Prostate gland (tissue), 2 donors: ENCODE measurements at regions not wholly inside any gene's neighbourhood (a gene's known extent, or its start where the extent isn't known, plus 50 kb on each side); places are given as distances from the start of the nearest gene placed in this dataset.

Experiments
- DNase-seq: peaks from one replicate; pipeline ENCODE4 v3.0.0-alpha.2; 2019; ENCODE audit warnings: low spot score
- H3K27ac ChIP-seq, 2 donors: fragments of 200-600 bp; sonication (generic); 2 replicates each; pipeline ENCODE4 v1.5.1; 2017 to 2019
- H3K27me3 ChIP-seq: fragments of 200-600 bp; sonication (generic); replicated peaks from 2 replicates; pipeline ENCODE4 v1.5.1; 2019; ENCODE audit not compliant: insufficient read depth
- H3K36me3 ChIP-seq, 2 donors: fragments of 200-600 bp; sonication (generic); 1 replicate in 1 of 2; 2 replicates in 1 of 2; pipeline versions ENCODE4 v1.5.1 to v1.8.1; 2017 to 2019
- H3K4me1 ChIP-seq: fragments of 200-600 bp; sonication (generic); replicated peaks from 2 replicates; pipeline ENCODE4 v1.5.1; 2019
- H3K4me3 ChIP-seq, 2 donors: fragments of 200-600 bp; sonication (generic); 2 replicates each; pipeline ENCODE4 v1.5.1; 2017 to 2019
- H3K9me3 ChIP-seq: fragments of 200-600 bp; sonication (generic); 2 replicates; pipeline ENCODE4 v1.5.1; 2017
- POLR2A ChIP-seq: fragments of 450-650 bp; IDR thresholded peaks from one replicate; pipeline ENCODE4 v1.6.1; 2016; ENCODE audit warnings: antibody characterized with exemption, mild to moderate bottlenecking
- POLR2AphosphoS5 ChIP-seq: sonication (generic); formaldehyde crosslinking; IDR thresholded peaks from one replicate; pipeline ENCODE4 v1.6.1; 2017; ENCODE audit warnings: antibody characterized with exemption
- WGBS: methylation state at CpG from one replicate; pipeline ENCODE4 v1.1.5; 2018; 5-methylcytosine and 5-hydroxymethylcytosine counted together
- intact Hi-C: fragments of 100-400 bp; cut with DNase I; formaldehyde crosslinking; loops from one replicate; pipeline ENCODE4 v1.14.2; 2022
- TF ChIP-seq, protein P1 (sequence below), 4 experiments: fragments of 200-600 bp in 2 of 4; fragments of 450-650 bp in 2 of 4; sonication (generic) in 2 of 4; IDR thresholded peaks; 1 replicate in 3 of 4; 2 replicates in 1 of 4; pipeline ENCODE4 v1.5.1; 2016 to 2019; ENCODE audit warnings: antibody characterized with exemption in 4 of 4, mild to moderate bottlenecking in 2 of 4, moderate library complexity in 2 of 4

DNA sequence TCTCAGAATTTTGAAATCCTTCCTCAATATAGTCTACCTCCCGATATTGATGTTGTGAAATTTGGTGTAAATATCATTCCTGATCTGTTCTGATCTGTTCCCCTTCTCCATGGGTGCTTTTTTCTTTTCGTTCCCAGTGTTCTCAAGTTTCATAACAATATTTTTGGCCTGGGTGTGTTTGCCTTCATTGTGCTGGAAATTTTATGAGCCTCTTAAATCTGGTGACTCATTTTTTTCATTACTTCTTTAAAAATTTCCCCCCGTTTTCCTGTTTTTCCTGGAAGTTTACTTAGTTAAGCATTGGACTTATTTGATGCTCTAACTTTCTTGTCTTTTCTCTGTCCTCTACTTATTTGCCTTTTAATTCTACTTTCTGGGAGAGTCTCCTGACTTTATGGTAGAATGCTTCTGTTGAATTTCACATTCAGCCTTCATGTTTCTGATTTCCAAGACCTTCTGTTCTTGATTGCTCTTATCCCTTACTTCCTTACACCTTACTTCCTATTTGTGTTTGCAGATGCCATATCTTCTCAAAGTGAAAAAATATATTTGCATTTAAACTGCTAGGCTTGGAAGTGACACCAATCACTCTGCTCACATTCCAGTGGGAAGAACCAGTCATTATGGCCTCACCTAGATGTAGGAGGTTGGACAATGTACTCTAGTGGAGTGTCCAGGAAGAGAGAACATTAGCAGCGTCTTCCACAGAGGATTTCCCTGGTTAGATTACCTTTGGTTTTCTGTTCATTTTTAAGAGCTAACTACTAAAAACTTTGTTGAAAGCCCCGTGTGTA is 441.9 kb downstream of the ARHGEF28 start:
- DNase-seq, result peak; percentile 40
- TF ChIP-seq POLR2AphosphoS5 (peak; percentile 80), POLR2A (no peak)
- TF ChIP-seq, protein P1, sequence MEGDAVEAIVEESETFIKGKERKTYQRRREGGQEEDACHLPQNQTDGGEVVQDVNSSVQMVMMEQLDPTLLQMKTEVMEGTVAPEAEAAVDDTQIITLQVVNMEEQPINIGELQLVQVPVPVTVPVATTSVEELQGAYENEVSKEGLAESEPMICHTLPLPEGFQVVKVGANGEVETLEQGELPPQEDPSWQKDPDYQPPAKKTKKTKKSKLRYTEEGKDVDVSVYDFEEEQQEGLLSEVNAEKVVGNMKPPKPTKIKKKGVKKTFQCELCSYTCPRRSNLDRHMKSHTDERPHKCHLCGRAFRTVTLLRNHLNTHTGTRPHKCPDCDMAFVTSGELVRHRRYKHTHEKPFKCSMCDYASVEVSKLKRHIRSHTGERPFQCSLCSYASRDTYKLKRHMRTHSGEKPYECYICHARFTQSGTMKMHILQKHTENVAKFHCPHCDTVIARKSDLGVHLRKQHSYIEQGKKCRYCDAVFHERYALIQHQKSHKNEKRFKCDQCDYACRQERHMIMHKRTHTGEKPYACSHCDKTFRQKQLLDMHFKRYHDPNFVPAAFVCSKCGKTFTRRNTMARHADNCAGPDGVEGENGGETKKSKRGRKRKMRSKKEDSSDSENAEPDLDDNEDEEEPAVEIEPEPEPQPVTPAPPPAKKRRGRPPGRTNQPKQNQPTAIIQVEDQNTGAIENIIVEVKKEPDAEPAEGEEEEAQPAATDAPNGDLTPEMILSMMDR (IDR thresholded peaks at IDR 0.05), result no peak
- intact Hi-C loops, result no loop called here
- no peaks in the 10 kb centered on the region for H3K27me3 ChIP-seq
- WGBS, result 42% methylated on average over 5 of the region's 5 CpGs
- no peaks in the 10 kb centered on the region for H3K9me3 ChIP-seq
- H3K27ac ChIP-seq, result peak overlapping the region; percentile 75 to 79
- H3K4me3 ChIP-seq, result no peak overlapping the region
- H3K4me1 ChIP-seq, result peaks cover 5% of the 10 kb centered on the region
- H3K36me3 ChIP-seq, result no peaks in the 10 kb centered on the region

DNA sequence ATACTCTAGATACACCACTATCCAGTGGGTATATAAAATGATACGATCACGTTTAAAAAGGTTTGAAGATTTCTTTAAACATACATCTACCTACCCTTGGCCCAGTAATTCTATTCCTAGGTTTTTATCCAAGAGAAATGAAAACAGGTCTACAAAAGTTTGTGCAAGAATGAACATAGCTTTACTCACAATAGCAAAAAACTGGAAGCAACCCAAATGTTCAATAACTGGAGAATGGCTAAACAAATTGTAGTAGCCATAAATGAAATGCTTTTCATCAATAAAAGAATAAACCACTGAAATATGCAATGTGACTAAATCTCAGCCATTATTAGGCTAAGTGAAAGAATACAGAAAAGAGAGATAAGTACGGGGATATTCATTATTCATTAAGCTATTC is 438.9 kb downstream of the ARHGEF28 start:
- no peaks in the 10 kb centered on the region for H3K27me3 ChIP-seq
- intact Hi-C loops, result no loop called here
- H3K27ac ChIP-seq, result no peak overlapping the region
- H3K9me3 ChIP-seq, result no peaks in the 10 kb centered on the region
- H3K36me3 ChIP-seq, result no peaks in the 10 kb centered on the region
- H3K4me1 ChIP-seq, result peaks cover 5% of the 10 kb centered on the region
- no peak for DNase-seq
- TF ChIP-seq POLR2AphosphoS5 (no peak), POLR2A (no peak)
- TF ChIP-seq, protein P1 (IDR thresholded peaks at IDR 0.05), result no peak
- no peak overlapping the region for H3K4me3 ChIP-seq
- 53% methylated on average over 3 of the region's 3 CpGs for WGBS

DNA sequence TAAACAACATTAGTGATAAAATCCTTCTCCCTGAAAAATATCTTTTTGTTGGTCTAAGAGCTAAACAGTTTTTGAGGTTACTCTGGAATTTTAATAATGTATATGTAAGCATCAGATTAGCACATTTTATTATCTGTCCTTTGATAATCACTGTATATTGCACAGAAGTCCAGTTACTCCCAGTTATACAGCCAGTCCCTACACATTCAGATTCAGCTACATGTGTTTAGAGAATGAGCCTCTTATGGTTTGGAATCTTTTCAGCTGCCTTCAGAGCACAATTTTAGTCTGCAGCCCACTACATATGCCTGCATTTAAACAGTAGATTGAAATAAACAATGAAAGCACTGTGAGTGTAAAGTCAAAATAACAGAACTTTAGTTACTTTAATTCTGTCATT is 438.2 kb downstream of the ARHGEF28 start:
- TF ChIP-seq POLR2AphosphoS5, result no peak
- TF ChIP-seq, protein P1 (IDR thresholded peaks at IDR 0.05), result no peak
- no peak for TF ChIP-seq POLR2A
- H3K36me3 ChIP-seq, result no peaks in the 10 kb centered on the region
- no peaks in the 10 kb centered on the region for H3K9me3 ChIP-seq
- intact Hi-C loops, result no loop called here
- no peaks in the 10 kb centered on the region for H3K27me3 ChIP-seq
- peaks cover 5% of the 10 kb centered on the region for H3K4me1 ChIP-seq
- DNase-seq, result no peak
- no peak overlapping the region for H3K27ac ChIP-seq
- H3K4me3 ChIP-seq, result no peak overlapping the region

DNA sequence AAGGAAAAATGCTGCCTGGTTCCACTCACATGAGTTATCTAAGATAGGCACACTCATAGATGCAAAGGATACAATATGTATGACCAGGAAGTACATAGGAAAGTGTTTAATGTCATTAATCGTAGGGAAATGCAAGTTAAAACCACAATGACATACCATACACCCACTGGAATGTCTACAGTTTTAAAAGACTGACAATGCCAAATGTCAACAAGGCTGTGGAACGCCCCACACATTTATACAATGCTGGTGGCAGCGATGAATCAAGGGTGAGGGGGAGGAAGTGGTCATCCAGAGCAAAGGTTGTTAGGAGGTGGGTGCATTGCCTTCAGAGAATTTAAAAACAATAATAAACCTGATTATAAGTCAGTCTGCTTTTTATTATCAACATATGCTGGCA is 437.8 kb downstream of the ARHGEF28 start:
- WGBS, result 34% methylated on average over 3 of the region's 3 CpGs
- H3K9me3 ChIP-seq, result no peaks in the 10 kb centered on the region
- H3K27me3 ChIP-seq, result no peaks in the 10 kb centered on the region
- no peak for DNase-seq
- TF ChIP-seq POLR2A (no peak), POLR2AphosphoS5 (no peak)
- TF ChIP-seq, protein P1 (IDR thresholded peaks at IDR 0.05), result no peak
- H3K36me3 ChIP-seq, result no peaks in the 10 kb centered on the region
- peaks cover 5% of the 10 kb centered on the region for H3K4me1 ChIP-seq
- no peak overlapping the region for H3K27ac ChIP-seq
- intact Hi-C loops, result no loop called here
- H3K4me3 ChIP-seq, result no peak overlapping the region

DNA sequence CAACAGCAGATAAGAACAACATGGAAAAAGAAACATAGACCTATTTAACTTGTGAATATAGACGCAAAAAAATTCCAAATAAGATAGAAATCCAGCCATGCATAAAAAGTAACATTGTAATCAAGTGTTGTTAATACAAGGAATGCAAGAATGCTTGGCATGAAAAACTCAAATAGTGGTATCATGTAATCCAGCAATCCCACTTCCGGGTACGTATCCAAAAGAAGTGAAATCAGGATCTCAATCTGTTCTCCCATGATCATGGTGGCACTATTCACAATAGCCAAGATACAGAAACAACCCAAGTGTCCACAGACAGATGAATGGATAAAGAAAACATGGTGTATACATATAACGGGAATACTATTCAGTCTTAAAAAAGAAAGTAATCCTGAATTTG is 437.4 kb downstream of the ARHGEF28 start:
- H3K27ac ChIP-seq, result no peak overlapping the region
- H3K9me3 ChIP-seq, result no peaks in the 10 kb centered on the region
- intact Hi-C loops, result no loop called here
- WGBS, result 75% methylated on average over 4 of the region's 4 CpGs
- DNase-seq, result no peak
- no peaks in the 10 kb centered on the region for H3K36me3 ChIP-seq
- H3K4me1 ChIP-seq, result peaks cover 5% of the 10 kb centered on the region
- no peak overlapping the region for H3K4me3 ChIP-seq
- H3K27me3 ChIP-seq, result no peaks in the 10 kb centered on the region
- TF ChIP-seq POLR2A (no peak), POLR2AphosphoS5 (no peak)
- TF ChIP-seq, protein P1 (IDR thresholded peaks at IDR 0.05), result no peak
